COLO829 (cell line): ENCODE measurements at regions not wholly inside any gene's neighbourhood (a gene's known extent, or its start where the extent isn't known, plus 50 kb on each side); places are given as distances from the start of the nearest gene placed in this dataset.
"Not testable (repeated sequence)": the region's sequence is repeated elsewhere in the genome, so short reads cannot be mapped to it uniquely, and the experiment has no call there.

Experiments used
- DNase-seq: peaks from one replicate; pipeline ENCODE4 v3.0.0; 2012; ENCODE audit warnings: low spot score

- DNase-seq = no peak
These were observed 242.8 kb upstream of the HNRNPA3 start for GRCh38 chr2:176969642-176970359.

GRCh38 chr2:176976736-176977685, 235.6 kb upstream of the HNRNPA3 start:
- no peak for DNase-seq

DNA sequence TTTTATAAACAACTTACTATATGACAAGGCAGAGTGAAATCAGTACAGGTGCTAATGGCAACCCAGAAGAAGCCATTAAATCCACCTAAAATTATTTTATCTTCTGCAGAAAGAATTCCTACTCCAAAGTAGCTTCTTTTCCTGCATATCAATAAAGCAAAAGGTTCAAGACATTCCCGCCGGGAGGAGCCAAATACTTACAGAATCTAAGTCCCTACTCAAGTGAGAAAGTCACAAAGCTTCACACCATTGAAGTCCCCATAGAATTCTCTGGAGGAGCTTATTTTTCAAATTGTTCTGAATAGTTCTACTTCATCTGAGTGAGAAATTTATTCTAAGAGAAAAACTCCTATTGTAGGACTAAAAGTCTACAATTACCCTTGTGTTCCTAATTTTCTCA, 233.7 kb upstream of the HNRNPA3 start:
- no peak for DNase-seq

DNA sequence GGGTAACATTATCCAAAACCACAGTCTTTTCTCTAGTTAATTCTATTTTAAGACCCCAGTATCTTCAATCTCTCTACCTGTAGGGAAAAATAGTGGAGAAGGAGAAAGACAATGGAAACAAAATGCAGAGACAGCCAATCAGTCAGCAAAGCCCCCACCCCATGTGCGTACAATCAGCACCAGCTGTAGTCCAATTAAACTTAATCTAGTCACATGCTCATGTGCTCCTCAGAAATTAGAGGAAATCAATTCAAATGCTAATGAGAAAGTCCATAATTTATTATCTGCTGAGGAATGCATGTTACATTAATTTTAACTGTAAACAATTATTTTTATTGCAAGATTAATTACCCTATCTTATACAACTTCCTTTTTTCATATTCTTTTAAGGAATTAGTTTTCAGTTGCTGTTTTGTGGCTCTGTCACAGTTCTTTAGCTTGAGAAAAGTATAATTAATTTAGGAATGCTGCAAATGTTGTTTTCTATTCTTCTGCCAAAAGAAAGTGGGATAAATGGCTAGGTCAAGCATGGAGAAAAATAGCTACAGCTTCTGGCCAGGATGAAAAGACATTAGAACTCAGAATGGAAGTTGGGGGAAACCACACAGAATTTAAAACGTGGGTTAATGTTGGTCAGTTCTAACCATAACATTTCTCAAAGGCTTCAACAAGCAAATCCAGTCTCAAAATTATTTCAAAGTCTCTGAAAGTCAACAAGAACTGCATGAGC, 232.4 kb upstream of the HNRNPA3 start:
- DNase-seq = no peak

DNA sequence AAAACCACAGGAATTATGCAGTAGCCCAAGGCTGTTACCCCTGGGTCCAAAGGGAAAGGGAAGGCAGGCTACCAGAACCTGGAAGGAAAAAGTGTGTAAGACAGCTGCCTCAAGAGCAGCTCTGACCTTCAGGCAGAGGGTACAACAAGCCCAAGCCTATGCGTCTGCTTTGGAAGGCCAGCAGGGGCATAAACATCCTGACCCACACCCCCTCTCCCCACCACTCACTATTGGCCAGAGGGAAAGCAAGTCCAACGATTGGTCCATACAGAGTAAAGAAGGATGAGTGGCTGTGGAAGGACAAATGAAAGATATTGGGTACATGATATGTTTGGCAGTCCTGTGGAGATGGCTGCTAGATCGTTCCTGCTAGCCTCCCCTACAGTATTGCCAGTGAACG, 227.6 kb upstream of the HNRNPA3 start:
- no peak for DNase-seq

DNA sequence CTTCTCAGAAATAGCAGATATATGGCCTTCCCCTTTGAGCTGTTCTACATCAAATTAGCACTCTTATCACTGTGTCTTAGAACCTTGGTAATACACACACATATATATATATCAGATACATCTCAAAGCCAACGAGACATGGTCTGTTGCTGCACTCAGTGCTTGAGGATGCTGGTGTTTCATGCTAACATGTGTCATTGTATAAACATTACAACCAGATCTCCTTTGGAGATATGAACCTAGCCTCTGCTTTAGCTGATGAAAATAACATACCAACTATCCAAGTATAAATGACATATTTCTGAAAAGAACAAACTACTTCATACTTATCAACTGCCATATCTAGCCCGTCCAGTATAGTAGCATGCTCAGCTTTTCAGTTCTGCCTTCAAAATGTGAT, 226.7 kb upstream of the HNRNPA3 start:
- no peak for DNase-seq

GRCh38 chr2:176986487-176986886, 226.1 kb upstream of the HNRNPA3 start:
- DNase-seq = no peak

GRCh38 chr2:176991411-176991810, 221.2 kb upstream of the HNRNPA3 start:
- DNase-seq = no peak

- DNase-seq = peak; percentile 26
These were observed 215.4 kb upstream of the HNRNPA3 start for GRCh38 chr2:176997074-176997791.

DNA sequence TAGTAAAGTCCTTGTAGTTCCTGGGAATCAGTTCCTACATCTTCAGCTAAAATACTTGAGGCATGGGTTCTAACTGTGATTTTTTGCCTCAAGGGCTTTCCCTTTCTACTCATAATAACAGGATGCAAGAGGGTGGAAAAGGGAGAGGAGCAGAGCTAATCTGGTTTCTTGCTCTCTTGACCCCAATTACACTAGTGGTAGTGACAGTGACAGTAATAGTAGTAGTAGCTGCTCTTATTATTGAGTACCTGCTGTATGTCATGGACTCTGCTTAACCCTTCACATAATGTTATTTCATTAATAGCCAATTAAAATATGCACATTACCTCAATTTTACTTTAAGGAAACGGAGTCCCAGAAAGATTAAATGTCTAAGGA, 214.8 kb upstream of the HNRNPA3 start:
- no peak for DNase-seq

GRCh38 chr2:176999301-176999700, 213.3 kb upstream of the HNRNPA3 start:
- DNase-seq = no peak

DNA sequence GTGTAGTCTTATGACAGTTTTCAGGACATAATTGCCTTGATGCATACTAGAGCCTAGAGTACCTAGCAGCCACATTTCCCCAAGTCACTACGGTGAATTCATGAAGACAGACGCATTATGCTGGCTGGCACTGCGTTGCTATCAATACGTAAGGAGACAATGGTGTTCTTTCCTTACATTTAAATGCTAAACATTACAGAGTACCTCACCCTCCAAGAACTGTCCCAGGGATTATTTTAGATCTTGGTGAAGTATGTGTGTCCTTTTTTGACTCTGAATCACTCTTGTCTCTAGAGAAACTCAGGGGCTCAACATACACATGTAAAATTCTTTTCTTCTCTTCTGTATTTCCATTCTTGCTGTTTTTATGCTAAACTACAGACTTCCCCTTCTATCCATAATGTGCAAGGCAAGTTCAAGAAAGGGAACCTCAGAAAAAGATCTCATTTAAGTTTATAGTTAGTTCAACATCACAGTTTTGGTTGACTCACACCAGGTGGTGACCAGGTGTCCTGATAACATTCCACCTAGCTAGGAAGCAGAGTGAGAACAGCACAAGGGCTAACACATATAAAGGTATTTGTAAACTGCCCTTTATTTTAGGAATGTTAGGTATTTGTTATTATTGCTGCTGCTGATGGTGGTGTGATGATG, 212.4 kb upstream of the HNRNPA3 start:
- DNase-seq = no peak

GRCh38 chr2:177000715-177001072, 211.9 kb upstream of the HNRNPA3 start:
- DNase-seq = no peak

DNA sequence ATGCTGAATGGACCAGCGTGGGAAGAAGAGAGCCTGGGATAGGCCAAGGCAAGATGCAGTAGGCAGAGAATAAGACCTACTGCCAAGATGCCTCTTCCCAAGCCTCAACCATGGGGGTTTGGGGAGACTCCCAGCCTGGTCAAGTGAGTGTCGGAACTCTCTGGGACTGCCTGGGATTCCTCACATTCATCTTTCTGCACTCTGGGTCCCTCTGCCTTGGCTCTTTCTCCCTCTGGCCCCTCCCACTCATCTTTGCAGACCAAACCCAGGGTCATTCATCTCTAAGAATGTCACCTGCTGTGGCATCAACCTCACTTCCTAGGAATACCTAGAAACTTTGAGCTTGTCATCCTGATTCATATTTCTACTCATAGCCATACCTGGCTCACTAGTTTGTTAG, 211.3 kb upstream of the HNRNPA3 start:
- no peak for DNase-seq

GRCh38 chr2:177002983-177003382, 209.6 kb upstream of the HNRNPA3 start:
- no peak for DNase-seq

GRCh38 chr2:177007726-177008125, 204.9 kb upstream of the HNRNPA3 start:
- not testable (repeated sequence) for DNase-seq

GRCh38 chr2:177008662-177009061, 203.9 kb upstream of the HNRNPA3 start:
- DNase-seq = not testable (repeated sequence)

- no peak for DNase-seq
These were observed 202.4 kb upstream of the HNRNPA3 start for GRCh38 chr2:177010146-177010545.

DNA sequence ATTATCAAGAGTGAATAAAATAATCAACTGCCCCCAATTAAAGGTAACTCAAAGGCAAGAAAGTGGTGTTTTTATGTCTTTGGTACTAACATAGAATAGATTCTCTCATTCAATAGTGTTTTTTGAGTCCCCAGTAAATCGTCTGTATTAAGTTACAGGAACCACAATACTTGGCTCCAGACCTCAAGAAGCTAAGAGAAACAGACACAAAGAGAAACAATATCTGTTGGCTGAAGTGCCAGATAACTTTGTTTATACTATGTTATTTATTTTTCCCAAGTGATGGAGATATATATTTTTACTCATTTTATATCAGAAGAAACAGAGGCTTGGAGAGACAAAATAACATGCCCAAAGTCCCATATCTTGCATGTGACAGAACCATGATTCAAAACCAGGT, 201.7 kb upstream of the HNRNPA3 start:
- no peak for DNase-seq

GRCh38 chr2:177014946-177015345, 197.6 kb upstream of the HNRNPA3 start:
- DNase-seq = no peak

DNA sequence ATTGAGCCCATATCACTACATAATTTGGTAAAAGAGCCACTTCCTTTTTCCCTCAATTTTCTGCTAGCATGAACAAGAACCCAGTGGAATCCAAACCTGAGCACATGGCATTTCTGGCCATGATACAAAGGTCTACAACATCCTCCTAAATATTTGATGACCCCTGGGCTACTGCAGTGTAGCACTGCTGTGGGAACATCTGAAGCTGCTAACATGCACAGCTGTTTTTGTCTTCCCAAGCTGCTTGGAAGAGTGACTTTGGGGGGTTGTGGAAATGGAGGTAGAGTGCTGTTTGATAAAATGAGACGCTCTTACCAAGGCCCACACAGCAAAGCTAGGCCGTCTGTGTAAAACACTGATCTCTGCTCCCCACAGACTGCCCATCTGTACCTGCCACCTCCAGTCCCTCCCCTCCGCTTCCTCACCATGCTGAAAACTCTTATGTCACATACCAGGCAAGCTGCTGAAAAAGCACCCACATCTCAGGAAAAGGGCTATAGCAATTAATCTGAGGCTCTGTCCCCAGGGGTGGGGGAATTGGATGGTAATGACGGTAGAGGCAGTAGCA, 197.2 kb upstream of the HNRNPA3 start:
- DNase-seq = no peak
